ENCODE measurements at regions not wholly inside any gene's neighbourhood (a gene's known extent, or its start where the extent isn't known, plus 50 kb on each side); places are given as distances from the start of the nearest gene placed in this dataset.

DNA sequence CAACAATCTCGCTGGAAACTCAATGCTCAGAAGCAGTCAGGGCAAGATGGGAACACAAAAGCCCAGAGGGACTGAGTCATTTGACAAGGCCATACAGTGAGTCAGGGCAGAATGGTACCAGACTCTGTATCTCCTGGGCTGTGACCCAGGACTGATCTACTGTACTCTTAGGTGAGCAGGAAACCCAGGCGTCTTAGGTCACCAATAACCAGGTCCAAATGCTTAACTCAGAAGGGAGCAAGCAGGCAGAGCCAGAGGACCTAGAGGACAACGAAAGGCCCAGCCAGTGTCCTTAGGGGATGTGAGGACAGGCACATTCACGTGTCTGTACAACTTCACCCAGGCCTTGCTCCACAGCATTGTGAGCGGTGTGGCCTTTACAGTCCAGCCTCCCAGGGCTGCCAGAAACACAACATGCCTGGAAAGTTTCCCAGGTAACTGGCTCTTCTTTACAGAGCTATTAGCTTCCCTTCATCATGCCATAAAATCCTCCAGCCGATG, 69.9 kb downstream of the ARL6IP4 start:
- FAIRE-seq = peak; percentile 42

DNA sequence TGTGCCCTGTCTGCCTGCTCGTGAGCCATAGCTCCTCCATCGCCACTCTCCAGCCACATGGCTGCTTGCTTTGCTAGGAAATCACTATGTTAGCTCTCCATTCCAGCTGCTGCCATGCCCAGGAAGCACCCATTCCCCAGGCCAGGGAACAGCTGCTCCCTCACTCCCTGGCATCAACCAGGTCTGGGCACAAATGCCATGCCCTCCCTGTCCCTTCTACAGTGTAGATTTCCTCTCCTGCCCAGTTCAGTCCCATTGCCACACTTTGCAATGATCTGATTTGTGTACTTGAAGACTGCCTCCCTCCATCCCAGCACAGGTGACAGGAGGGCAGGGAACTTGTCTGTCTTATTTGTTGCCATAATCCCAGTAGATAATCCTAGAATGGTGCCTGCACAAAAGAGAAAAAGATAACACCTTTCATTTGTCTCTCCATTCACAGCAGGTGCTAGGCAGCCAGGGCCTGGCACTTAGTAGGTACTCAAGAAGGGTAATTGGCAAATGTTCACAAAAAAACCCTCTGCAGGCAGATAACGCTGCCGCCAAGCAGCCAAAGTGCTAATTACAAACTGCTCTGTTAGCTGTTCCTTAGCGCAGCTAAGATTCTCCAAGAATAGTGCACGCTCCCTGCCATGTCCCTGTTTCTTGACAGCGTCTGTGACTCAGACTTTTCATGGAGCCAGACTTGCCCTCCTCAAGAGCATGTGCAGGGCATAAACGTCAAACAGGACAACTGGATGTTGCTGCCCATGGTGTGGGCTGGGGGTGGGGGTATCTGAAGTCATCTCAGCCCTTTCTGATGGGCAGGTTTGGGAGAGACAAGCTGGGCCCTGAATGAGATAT, 69.1 kb downstream of the ARL6IP4 start:
- no peak overlapping the region for H3K9ac ChIP-seq (replicated peaks; ENCODE audit: extremely low read depth, insufficient read depth, low read length)
- H3K36me3 ChIP-seq (ENCODE audit: control insufficient read depth in 2 of 2, extremely low read depth in 1 of 2, insufficient read depth in 2 of 2, low read length in 2 of 2) = no peaks in the 10 kb centered on the region
- H3K27me3 ChIP-seq (ENCODE audit: control insufficient read depth in 2 of 2, insufficient read depth in 2 of 2, low read length in 2 of 2) = no peaks in the 10 kb centered on the region
- no peaks in the 10 kb centered on the region for H3K79me2 ChIP-seq (ENCODE audit: control insufficient read depth, insufficient read depth, low read length)
- TF ChIP-seq MYC (IDR thresholded peaks at IDR 0.05; ENCODE audit: low read depth, low read length) (no peak), POLR2AphosphoS5 (IDR thresholded peaks at IDR 0.05; ENCODE audit: insufficient read depth, low read depth, low read length) (no peak), POLR2A (IDR thresholded peaks at IDR 0.05; ENCODE audit: low read depth, low read length) (no peak), GATA2 (IDR thresholded peaks at IDR 0.05; ENCODE audit: insufficient read depth, insufficient read length, low read depth, low read length) (no peak), FOS (IDR thresholded peaks at IDR 0.05; ENCODE audit: borderline replicate concordance, insufficient read depth, low read length) (no peak), EZH2 (IDR thresholded peaks at IDR 0.05; ENCODE audit: borderline replicate concordance, low read depth, low read length, severe bottlenecking) (no peak), JUN (IDR thresholded peaks at IDR 0.05; ENCODE audit: borderline replicate concordance, insufficient read depth, insufficient read length, low read depth) (no peak)
- TF ChIP-seq, protein P1, sequence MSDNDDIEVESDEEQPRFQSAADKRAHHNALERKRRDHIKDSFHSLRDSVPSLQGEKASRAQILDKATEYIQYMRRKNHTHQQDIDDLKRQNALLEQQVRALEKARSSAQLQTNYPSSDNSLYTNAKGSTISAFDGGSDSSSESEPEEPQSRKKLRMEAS (IDR thresholded peaks at IDR 0.05; ENCODE audit: insufficient read depth, insufficient read length) = no peak
- TF ChIP-seq, protein P2, sequence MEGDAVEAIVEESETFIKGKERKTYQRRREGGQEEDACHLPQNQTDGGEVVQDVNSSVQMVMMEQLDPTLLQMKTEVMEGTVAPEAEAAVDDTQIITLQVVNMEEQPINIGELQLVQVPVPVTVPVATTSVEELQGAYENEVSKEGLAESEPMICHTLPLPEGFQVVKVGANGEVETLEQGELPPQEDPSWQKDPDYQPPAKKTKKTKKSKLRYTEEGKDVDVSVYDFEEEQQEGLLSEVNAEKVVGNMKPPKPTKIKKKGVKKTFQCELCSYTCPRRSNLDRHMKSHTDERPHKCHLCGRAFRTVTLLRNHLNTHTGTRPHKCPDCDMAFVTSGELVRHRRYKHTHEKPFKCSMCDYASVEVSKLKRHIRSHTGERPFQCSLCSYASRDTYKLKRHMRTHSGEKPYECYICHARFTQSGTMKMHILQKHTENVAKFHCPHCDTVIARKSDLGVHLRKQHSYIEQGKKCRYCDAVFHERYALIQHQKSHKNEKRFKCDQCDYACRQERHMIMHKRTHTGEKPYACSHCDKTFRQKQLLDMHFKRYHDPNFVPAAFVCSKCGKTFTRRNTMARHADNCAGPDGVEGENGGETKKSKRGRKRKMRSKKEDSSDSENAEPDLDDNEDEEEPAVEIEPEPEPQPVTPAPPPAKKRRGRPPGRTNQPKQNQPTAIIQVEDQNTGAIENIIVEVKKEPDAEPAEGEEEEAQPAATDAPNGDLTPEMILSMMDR (IDR thresholded peaks at IDR 0.05; ENCODE audit: extremely low read depth in 1 of 2, insufficient read depth in 1 of 2, low read depth in 1 of 2, low read length in 2 of 2) = no peak
- H3K9me1 ChIP-seq (replicated peaks; ENCODE audit: control insufficient read depth, extremely low read depth, insufficient read depth, low read length) = no peaks in the 10 kb centered on the region
- no TSS peak for BruUV-seq (replicated peaks)
- H3K4me1 ChIP-seq (ENCODE audit: control insufficient read depth, extremely low read depth, insufficient read depth, low read length) = no peaks in the 10 kb centered on the region
- no peaks in the 10 kb centered on the region for H4K20me1 ChIP-seq (replicated peaks; ENCODE audit: control insufficient read depth, extremely low read depth, insufficient read depth, low read length)
- intact Hi-C loops (cut with micrococcal nuclease) (no loop called here), dilution Hi-C loops (cut with MboI; ENCODE audit: extremely low pct_ligation_motif_present, low sequenced_read_pairs) (no loop called here)
- DNase-seq (ENCODE audit: low read depth, low spot score) (no peak), FAIRE-seq (no peak)
- H2AFZ ChIP-seq (ENCODE audit: low read depth, low read length) = no peak overlapping the region
- H3K27ac ChIP-seq (ENCODE audit: insufficient read depth, low read depth, low read length) = no peak overlapping the region
- no peaks in the 10 kb centered on the region for H3K9me3 ChIP-seq (replicated peaks; ENCODE audit: control insufficient read depth, insufficient read depth, low read length)
- ChIA-PET POLR2A (no interaction called here), CTCF (interaction anchor here (0.7 kb wide), 1 partner anchor 189 kb away, joined by 3 read pairs; no protein-coding TSS in a partner anchor)
- no peak overlapping the region for H3K4me2 ChIP-seq (ENCODE audit: insufficient read depth, low read length)
- H3K4me3 ChIP-seq (replicated peaks in 1 of 3; ENCODE audit: insufficient read depth in 1 of 3, low read depth in 1 of 3, low read length in 3 of 3) = no peak overlapping the region

More for the DNA sequence above, 69.9 kb downstream of the ARL6IP4 start:
- POLR2A ChIA-PET = no interaction called here
- Histone ChIP-seq H3K9ac (replicated peaks; ENCODE audit: extremely low read depth, insufficient read depth, low read length) (no peak overlapping the region), H3K79me2 (ENCODE audit: control insufficient read depth, insufficient read depth, low read length) (no peaks in the 10 kb centered on the region), H3K9me1 (replicated peaks; ENCODE audit: control insufficient read depth, extremely low read depth, insufficient read depth, low read length) (no peaks in the 10 kb centered on the region), H3K27ac (ENCODE audit: insufficient read depth, low read depth, low read length) (no peak overlapping the region), H3K4me3 (replicated peaks in 1 of 3; ENCODE audit: insufficient read depth in 1 of 3, low read depth in 1 of 3, low read length in 3 of 3) (no peak overlapping the region), H3K9me3 (replicated peaks; ENCODE audit: control insufficient read depth, insufficient read depth, low read length) (no peaks in the 10 kb centered on the region), H2AFZ (ENCODE audit: low read depth, low read length) (no peak overlapping the region), H3K36me3 (ENCODE audit: control insufficient read depth in 2 of 2, extremely low read depth in 1 of 2, insufficient read depth in 2 of 2, low read length in 2 of 2) (no peaks in the 10 kb centered on the region), H3K27me3 (ENCODE audit: control insufficient read depth in 2 of 2, insufficient read depth in 2 of 2, low read length in 2 of 2) (no peaks in the 10 kb centered on the region), H4K20me1 (replicated peaks; ENCODE audit: control insufficient read depth, extremely low read depth, insufficient read depth, low read length) (no peaks in the 10 kb centered on the region), H3K4me2 (ENCODE audit: insufficient read depth, low read length) (no peak overlapping the region), H3K4me1 (ENCODE audit: control insufficient read depth, extremely low read depth, insufficient read depth, low read length) (no peaks in the 10 kb centered on the region)
- intact Hi-C loops (cut with micrococcal nuclease) (no loop called here), dilution Hi-C loops (cut with MboI; ENCODE audit: extremely low pct_ligation_motif_present, low sequenced_read_pairs) (no loop called here)
- CTCF ChIA-PET = no interaction called here
- BruUV-seq (replicated peaks) = no TSS peak
- no peak for TF ChIP-seq JUN (IDR thresholded peaks at IDR 0.05; ENCODE audit: borderline replicate concordance, insufficient read depth, insufficient read length, low read depth)
- TF ChIP-seq FOS (IDR thresholded peaks at IDR 0.05; ENCODE audit: borderline replicate concordance, insufficient read depth, low read length) = peak; percentile 46
- TF ChIP-seq MYC (IDR thresholded peaks at IDR 0.05; ENCODE audit: low read depth, low read length) = no peak
- no peak for DNase-seq (ENCODE audit: low read depth, low spot score)

Measured in endothelial cell of umbilical vein (primary cell).